HK-2 (cell line): ENCODE measurements at regions not wholly inside any gene's neighbourhood (a gene's known extent, or its start where the extent isn't known, plus 50 kb on each side); places are given as distances from the start of the nearest gene placed in this dataset.
A peak's percentile ranks its signal among the peaks of the same experiment; 100 is the strongest.

Experiments
- DNase-seq: peaks from one replicate; pipeline ENCODE4 v3.0.0-alpha.2; 2018; ENCODE audit not compliant: unreplicated experiment

- no peak for DNase-seq
Measured at GRCh38 chr2:19809206-19809605, 92.6 kb downstream of the TTC32 start.

- DNase-seq, result no peak
Measured at GRCh38 chr2:19807866-19808265, 93.9 kb downstream of the TTC32 start.

GRCh38 chr2:19807346-19807745 lies 94.4 kb downstream of the TTC32 start:
- DNase-seq, result no peak

- DNase-seq, result no peak
Measured at GRCh38 chr2:19806591-19806990, 95.2 kb downstream of the TTC32 start.

DNA sequence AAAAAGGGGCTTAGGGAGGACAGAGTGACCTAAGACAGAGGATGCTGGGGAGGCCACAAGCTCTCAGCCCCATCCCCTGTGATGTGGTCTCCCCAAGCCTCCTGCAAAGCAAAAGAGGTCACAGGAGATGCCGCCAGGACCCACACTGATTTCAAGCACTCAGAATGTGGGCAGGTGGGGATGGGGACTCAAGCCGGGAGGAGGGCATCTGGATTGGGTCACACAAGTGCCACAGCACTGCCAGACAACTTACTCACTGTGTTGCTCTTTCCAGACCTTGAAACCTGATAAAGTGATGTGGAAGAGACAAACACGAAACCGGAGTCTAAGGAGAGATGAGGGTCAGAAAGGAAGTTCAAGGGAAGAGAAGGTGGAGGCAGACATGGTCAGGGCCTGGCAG lies 95.7 kb downstream of the TTC32 start:
- DNase-seq, result no peak

GRCh38 chr2:19805266-19805665 lies 96.5 kb downstream of the TTC32 start:
- DNase-seq, result no peak

GRCh38 chr2:19804639-19805260 lies 97.0 kb downstream of the TTC32 start:
- no peak for DNase-seq

DNA sequence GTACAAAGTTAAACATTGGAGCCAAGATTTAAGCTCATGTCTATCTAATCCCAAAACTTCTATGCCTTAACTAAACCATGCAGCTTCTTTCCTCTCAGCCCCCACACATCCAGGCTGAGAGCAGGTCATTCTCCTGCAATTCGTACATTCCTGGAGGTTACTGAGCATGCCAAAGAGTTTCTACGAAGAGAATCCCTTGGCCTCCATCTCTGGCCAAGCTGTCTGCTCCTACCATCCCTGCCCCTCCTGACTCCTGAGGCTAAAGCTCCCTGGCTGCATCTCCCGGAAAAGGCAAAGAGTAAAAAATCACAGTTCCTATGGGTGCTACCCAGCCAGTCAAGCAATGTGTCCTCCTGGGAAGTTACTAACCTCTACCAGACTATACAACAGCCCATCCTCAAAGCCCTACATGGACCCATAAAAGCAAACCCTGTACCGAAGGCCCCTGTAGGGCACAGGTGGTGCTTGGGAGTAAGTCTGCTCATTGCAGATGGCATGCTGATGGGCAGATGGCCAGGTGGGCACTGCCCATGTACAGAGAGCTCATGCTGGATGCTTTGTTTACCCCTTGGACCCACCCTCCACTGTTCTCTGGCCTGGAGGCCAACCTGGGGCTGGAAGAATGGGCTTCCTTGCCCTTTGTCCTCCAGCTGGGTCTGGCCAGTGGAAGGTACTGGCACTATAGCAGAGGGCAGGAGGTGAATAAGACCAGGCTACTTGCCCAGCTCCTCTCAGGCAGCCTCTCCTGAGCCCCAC lies 99.5 kb downstream of the TTC32 start:
- peak; percentile 54 for DNase-seq

- peak; percentile 90 for DNase-seq
Measured at GRCh38 chr2:19801367-19802080, 100.3 kb downstream of the TTC32 start.

GRCh38 chr2:19800796-19801195 lies 101.0 kb downstream of the TTC32 start:
- no peak for DNase-seq

DNA sequence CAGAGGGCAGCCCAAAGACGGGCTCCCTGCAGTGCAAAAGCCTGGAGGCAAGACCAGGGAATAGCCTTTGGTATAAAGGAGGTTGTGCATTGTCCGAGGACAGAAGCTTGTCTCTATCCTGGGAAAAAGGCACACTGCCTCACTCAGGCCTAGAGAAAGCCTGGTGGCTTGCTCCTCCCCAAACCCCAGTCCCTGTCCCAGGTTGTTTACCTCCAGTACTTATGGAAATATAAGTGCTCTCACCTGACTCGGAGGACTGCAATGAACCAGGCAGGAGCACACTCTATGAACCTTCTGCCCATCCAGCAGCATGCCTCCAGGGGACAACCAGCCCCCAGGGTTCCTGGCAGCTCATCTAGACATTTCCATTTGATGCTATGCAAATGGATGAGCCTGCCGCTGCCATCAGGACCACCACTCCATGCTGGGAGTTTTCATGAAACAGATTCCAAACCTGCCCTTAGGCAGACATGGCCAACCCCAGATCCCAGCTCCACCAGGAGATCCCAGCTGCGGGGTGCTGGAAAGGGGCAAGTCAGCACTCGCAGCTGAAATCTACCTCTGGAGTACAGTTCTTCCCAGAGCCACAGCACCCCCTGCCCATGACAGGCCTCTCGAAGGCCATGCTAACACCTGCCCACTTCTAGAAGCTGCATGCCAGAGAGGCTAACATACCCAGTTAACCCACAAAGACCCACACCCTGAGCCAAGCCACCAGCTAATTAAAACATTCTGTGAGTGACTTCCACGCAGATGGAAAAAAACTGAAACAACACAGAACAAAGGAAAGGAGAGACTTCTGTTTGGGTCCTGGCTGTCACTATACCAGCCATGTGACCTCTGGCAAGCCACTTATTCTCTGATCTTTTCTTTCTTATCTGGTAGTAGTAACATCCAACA lies 101.7 kb downstream of the TTC32 start:
- no peak for DNase-seq

GRCh38 chr2:19797871-19798270 lies 103.9 kb downstream of the TTC32 start:
- DNase-seq, result no peak

DNA sequence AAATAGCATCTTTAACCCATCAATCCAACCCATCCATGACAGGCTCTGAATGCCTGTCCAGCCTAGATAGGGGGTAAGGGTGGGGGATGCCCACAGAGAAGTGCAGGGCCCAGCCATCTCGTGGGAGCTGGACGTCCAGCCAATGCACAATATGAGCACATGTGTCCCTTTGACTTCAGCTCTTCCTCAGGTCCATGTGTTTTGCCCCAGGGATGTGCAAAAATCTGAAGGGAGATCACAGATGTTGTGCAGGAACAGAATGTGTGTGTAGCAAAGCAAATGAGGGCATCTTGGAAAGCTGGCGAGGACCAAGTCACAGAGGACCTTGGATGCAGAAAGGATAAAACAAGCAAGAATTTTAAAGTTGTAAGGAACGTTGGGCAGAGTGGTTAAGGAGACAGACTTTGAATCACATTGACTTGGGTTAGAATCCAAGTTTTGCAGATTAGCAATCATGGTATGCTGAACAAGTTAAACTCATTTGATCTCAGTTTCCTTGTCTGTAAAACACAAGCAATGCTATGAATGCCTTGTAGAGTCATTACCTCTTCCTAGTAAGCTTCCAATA lies 104.5 kb downstream of the TTC32 start:
- DNase-seq, result no peak

GRCh38 chr2:19796035-19796695 lies 105.6 kb downstream of the TTC32 start:
- DNase-seq, result no peak

DNA sequence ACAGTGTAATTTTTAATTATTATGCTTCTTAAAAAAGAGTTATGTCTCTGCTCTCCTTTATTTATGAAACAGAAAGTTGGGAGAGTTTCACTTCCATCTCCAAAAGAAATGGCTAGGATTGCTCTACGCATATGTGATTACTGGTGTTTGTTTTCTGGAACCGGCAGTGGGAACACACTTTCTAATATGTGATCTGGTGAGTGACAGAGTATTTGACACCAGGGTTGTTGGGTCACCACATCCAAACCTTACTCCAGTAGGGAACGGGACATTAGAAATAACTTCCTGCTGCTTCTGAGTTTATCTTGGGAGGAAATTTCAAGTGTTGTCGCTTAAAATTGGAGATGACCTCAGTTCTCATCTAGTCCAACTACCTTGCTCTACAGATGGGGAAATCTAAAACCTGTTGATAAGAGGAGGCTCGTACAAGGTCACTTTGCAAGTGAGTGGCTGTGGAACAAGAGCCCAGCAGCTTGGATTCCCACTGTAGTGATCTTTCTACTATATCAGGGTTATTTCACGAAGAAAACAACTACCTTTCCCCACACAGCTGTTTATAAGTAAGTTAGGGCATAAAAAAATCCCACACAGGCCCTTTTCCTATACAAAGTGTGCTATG lies 108.5 kb downstream of the TTC32 start:
- DNase-seq, result no peak

DNA sequence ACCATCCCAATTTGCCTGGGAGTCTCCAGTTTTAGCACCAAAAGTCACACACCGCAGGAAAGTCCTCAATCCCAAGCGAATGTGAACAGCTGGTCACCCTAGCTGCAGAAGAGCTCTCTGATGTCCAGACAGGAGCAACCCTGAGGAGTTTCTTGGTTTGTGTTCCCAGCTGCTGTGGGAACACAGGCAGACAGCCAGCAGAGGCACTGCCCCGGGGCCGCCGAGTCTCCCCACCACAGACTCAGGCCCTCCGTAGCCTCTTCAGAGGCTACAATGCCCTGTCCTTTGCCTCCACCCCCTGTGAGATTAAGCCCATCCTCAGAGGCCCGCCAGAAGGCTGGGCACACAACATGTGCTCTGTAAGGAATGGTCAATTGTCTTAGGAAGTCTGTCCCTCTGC lies 111.5 kb downstream of the TTC32 start:
- DNase-seq, result no peak

DNA sequence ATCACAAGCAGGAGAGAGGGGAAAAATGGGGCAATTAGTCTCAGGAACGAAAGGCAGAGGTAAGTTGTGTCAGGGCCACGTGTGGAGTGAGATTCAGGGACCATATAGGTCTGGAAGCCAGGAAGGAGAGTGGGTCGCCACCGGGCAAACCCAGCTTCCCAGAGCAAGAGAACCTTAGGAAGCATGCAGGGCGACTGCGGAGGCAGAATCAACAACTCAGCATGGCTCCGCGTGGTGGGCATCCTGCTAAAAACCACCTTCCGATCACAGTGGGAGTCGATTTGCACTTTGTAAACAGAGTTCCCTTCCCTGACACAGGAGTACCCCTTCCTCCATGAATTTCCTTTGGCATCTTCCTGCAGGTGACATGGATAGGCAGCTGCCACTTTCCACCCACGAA lies 114.6 kb downstream of the TTC32 start:
- DNase-seq, result no peak

DNA sequence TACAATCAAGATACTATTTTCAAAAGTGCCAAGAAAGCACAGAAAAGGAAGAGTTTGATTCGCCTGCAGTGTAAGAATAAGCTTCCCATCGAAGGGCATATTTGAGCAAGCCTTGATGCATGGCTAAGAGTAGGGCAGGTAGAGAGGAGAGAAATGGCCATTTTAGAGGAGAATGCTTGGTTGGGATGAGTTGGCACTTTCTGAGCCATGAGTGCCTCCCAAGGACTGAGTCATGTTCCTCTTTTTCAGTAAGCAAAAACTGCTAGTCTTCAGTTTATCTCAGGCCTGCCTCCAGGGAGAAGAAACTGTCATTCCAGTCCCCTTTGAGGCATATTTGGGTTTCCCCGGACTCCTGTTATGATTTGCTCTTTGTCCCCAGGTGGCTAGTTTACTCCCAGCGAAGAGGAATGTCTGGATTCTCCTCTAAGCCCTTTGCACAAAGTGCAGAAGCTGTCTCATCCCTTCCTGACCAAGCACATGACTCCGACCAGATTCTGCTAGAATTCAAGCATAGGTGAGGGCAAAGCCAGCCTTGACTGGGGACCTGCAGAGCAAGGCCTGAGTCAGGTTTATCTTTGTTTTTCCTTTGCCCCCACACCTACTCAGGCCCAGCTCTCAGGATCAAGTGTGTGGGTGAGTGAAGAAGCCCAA lies 115.2 kb downstream of the TTC32 start:
- peak; percentile 32 for DNase-seq

DNA sequence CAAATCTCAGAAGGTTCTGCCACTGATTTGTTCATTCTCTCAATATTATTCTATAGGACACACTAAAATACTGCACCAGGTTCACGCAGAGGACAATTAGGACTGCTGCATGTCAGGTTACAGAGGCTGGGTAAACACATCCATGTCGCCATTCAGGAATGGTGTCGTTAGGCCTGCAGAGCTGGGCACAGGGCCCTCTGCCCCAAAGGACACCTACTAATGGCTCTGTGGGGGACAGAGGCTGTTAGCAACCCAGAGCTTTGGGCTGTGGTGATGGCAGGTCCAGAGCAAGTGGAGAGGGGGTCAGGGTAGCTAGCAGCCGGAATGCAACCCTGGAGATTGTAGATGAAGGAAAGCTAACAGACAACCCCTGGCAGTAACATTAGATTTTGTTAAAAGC lies 115.9 kb downstream of the TTC32 start:
- no peak for DNase-seq

- DNase-seq, result no peak
Measured at GRCh38 chr2:19785447-19785846, 116.3 kb downstream of the TTC32 start.
